ENCODE measurements at regions not wholly inside any gene's neighbourhood (a gene's known extent, or its start where the extent isn't known, plus 50 kb on each side); places are given as distances from the start of the nearest gene placed in this dataset.

GRCh38 chr11:122033631-122034030, 82.4 kb downstream of the BLID start:
- TF ChIP-seq CTCF (IDR thresholded peaks at IDR 0.05; ENCODE audit: low read depth, low read length): no peak

DNA sequence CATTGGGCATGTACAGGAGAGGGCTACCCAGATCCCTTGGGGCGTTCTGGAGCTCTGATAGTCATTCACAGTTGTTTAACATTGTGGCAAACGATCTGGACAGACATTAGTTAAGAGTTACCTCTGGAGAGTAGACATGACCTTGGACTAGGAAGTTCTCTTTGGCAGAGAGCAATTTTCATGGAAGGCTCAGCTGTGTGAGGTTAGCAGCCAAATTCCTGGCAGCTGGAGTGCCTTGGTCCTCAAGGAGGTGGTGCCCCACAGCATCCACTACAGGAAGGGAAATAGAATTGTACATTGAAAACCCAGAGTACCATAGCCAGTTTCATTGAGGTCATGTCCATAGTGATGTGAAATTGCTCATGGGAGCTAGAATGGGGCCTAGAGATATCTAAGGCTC, 82.8 kb downstream of the BLID start:
- TF ChIP-seq CTCF (IDR thresholded peaks at IDR 0.05; ENCODE audit: low read depth, low read length): no peak

More at GRCh38 chr11:122033631-122034030, 82.4 kb downstream of the BLID start:
- no peak for DNase-seq (ENCODE audit: extremely low read depth, low read depth)

GRCh38 chr11:122032317-122032716, 83.7 kb downstream of the BLID start:
- peak; percentile 93 for DNase-seq (ENCODE audit: extremely low read depth, low read depth)
- TF ChIP-seq CTCF (IDR thresholded peaks at IDR 0.05; ENCODE audit: low read depth, low read length): no peak

More for the DNA sequence above, 82.8 kb downstream of the BLID start:
- no peak for DNase-seq (ENCODE audit: extremely low read depth, low read depth)

- DNase-seq (ENCODE audit: extremely low read depth, low read depth): no peak
- no peak for TF ChIP-seq CTCF (IDR thresholded peaks at IDR 0.05; ENCODE audit: low read depth, low read length)
These were observed 84.2 kb downstream of the BLID start for GRCh38 chr11:122031813-122032212.

DNA sequence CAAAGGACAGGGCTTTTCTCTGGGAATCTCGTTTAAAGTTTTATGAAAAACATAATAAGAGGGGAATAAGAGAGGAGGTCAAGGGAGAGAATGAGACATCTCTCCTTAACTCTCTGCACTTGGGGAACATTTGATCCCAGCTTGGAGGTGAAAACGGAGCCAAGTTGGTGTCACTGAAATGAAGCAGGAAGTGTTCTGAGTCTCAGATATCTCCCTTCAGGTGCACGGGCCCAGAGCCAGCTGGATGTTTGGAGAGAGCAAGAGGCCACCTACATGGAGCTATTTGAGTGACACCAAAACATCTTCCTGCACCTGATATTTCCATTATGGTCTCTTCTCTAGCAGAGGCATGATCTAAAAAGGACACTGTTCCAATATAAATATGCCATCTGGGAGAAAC, 85.7 kb downstream of the BLID start:
- no peak for DNase-seq (ENCODE audit: extremely low read depth, low read depth)
- TF ChIP-seq CTCF (IDR thresholded peaks at IDR 0.05; ENCODE audit: low read depth, low read length): no peak

DNA sequence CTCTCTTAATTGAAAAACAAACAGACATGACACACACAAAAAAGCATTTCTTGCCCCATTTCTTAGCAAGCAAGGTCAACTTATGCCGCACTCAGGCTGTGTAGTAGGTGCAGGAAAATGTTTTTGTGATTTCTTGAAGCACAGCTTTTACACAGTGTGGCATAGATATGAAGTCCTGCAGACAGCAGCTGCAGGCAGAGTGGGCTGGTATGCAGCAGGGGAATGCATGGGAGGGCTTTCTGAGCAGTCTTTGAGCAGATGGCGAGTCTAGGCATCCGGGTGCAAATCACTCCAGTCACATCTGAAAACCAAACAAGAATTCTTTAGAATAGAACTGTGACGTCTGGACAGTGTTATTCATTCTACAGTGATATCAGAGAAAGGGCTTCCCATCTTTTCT, 87.5 kb downstream of the BLID start:
- no peak for DNase-seq (ENCODE audit: extremely low read depth, low read depth)
- no peak for TF ChIP-seq CTCF (IDR thresholded peaks at IDR 0.05; ENCODE audit: low read depth, low read length)

DNA sequence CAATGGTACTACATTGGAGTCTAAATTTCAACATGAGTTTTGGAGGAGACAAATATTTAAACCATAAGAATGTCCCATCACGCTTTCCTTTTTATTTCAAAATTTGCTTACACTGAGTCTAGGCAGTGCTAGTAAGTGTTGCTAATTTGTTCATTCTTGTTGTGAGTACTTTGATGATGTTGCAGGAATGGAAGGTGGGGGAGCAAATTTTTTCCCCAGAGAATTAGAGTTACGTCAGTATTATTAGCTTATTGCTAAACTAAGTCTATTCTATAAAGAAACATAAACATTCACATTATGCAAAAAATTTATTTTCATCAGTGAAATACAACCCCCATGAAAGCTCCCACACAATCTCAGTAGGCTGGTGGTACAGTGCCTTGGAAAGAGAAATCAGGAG, 88.0 kb downstream of the BLID start:
- no peak for DNase-seq (ENCODE audit: extremely low read depth, low read depth)
- TF ChIP-seq CTCF (IDR thresholded peaks at IDR 0.05; ENCODE audit: low read depth, low read length): no peak

All from AG09319 (cell line).